ENCODE measurements at regions not wholly inside any gene's neighbourhood (a gene's known extent, or its start where the extent isn't known, plus 50 kb on each side); places are given as distances from the start of the nearest gene placed in this dataset.

DNA sequence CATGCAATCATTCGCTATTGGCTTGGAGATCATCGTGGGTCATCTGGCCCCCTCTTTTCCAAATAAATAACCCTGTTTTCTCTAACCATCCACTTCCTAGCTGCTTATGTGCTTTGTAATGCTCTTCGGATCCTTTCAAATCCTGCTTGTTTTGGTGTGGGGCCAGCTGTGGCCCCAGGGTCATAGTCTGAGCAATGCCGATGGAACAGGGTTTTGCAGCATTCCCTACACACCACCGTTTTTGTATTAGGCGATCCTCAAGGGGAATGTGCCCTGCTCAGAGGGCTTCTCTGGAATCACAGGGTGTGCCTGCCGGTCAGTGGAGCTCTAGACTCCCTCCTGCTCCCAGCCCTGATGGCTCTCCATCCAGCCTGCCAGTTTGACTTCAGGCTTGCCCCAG is 78.1 kb upstream of the NRXN3 start:
- ChIA-PET CTCF (no interaction called here), POLR2A (no interaction called here)
- TF ChIP-seq, protein P1, sequence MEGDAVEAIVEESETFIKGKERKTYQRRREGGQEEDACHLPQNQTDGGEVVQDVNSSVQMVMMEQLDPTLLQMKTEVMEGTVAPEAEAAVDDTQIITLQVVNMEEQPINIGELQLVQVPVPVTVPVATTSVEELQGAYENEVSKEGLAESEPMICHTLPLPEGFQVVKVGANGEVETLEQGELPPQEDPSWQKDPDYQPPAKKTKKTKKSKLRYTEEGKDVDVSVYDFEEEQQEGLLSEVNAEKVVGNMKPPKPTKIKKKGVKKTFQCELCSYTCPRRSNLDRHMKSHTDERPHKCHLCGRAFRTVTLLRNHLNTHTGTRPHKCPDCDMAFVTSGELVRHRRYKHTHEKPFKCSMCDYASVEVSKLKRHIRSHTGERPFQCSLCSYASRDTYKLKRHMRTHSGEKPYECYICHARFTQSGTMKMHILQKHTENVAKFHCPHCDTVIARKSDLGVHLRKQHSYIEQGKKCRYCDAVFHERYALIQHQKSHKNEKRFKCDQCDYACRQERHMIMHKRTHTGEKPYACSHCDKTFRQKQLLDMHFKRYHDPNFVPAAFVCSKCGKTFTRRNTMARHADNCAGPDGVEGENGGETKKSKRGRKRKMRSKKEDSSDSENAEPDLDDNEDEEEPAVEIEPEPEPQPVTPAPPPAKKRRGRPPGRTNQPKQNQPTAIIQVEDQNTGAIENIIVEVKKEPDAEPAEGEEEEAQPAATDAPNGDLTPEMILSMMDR (IDR thresholded peaks at IDR 0.05; ENCODE audit: insufficient read depth, low read length, missing control alignments) = no peak

DNA sequence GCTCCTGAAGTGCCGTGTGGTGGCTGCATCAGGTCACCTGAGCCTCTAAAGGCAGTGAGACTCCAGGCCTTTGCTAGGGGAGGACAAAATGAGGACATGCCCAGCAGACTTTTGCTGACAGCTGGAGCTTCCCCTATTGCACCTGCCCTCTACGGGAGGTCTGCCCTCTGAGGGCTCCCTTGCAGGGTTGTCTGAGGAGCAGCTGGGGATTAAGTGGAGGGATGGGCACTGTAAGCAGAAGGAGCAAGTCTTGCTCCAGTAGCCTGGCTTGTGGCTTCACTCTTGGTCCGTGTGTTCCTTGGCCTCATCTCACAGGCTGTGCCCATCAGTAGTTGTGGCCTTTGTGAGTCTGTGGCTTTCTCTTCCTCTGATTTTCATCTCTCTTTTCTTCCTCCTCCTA is 66.9 kb upstream of the NRXN3 start:
- no peak for DNase-seq (ENCODE audit: low read depth, low spot score)
- CTCF ChIA-PET = no interaction called here
- TF ChIP-seq, protein P1 (IDR thresholded peaks at IDR 0.05; ENCODE audit: insufficient read depth, low read length, missing control alignments) = no peak
- POLR2A ChIA-PET = no interaction called here
- no peak overlapping the region for H3K4me3 ChIP-seq (ENCODE audit: low read depth, low read length)

More for the DNA sequence above, 78.1 kb upstream of the NRXN3 start:
- DNase-seq (ENCODE audit: low read depth, low spot score) = no peak
- no peak overlapping the region for H3K4me3 ChIP-seq (ENCODE audit: low read depth, low read length)

DNA sequence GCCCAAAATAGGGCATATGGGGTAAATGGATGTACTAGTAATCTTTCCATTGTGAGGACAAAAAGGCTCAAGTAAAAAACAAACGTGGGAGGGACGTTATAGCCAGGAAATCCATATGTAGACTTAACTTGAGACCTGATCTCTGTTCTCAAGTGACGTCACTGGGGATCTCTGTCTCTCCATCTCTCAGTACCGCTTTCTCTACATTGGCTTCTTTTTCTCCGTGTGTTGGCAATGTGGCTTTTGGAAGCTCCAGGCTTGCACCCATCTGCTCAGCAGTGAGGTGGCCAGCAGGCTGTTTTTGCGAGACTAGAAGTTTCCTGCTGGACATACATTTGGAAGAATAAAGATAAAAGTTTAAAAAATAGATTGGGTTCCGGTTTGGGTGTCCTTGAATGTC is 66.0 kb upstream of the NRXN3 start:
- DNase-seq (ENCODE audit: low read depth, low spot score) = no peak
- no peak overlapping the region for H3K4me3 ChIP-seq (ENCODE audit: low read depth, low read length)
- CTCF ChIA-PET = no interaction called here
- TF ChIP-seq, protein P1 (IDR thresholded peaks at IDR 0.05; ENCODE audit: insufficient read depth, low read length, missing control alignments) = no peak
- POLR2A ChIA-PET = no interaction called here

DNA sequence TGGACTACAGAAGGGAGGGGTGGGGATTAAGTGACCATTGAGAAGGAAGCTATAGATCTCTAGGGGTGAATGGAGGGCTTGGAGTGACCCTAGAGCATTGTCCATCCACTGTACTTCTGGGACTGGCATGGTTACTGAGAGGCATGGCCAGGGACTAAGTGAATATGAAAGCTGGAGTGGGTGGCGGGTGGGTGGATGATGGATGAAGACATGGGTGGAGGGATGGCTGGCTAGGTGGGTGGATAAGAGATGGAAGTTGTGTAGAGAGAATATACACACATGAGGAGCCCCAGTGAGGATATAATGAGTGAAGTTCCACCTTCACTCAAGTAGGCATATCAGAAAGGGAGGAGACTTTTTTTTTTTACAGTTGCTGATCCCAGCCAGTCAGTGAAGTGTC is 65.5 kb upstream of the NRXN3 start:
- no peak for DNase-seq (ENCODE audit: low read depth, low spot score)
- CTCF ChIA-PET = no interaction called here
- H3K4me3 ChIP-seq (ENCODE audit: low read depth, low read length) = no peak overlapping the region
- TF ChIP-seq, protein P1 (IDR thresholded peaks at IDR 0.05; ENCODE audit: insufficient read depth, low read length, missing control alignments) = no peak
- POLR2A ChIA-PET = no interaction called here

DNA sequence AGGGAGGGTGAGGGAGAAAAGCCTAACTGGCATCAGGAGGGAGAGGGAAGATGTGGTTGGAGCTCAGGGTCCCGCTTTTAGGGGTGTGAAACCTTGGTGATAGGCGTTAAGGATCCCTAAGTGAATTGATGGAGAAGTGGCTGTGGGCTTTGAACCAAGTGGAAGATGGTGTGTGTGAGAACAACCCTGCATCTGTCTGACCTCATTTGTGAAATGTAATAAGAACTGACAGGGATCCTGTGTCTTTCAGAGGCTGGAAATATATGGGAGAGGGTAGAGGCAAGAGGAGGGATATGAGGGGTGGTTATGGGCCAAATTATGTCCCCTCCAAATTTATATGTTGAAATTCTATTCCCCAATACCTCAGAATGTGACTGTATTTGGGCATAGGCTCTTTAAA is 63.8 kb upstream of the NRXN3 start:
- CTCF ChIA-PET = no interaction called here
- no peak for DNase-seq (ENCODE audit: low read depth, low spot score)
- POLR2A ChIA-PET = no interaction called here
- TF ChIP-seq, protein P1 (IDR thresholded peaks at IDR 0.05; ENCODE audit: insufficient read depth, low read length, missing control alignments) = no peak
- H3K4me3 ChIP-seq (ENCODE audit: low read depth, low read length) = no peak overlapping the region

DNA sequence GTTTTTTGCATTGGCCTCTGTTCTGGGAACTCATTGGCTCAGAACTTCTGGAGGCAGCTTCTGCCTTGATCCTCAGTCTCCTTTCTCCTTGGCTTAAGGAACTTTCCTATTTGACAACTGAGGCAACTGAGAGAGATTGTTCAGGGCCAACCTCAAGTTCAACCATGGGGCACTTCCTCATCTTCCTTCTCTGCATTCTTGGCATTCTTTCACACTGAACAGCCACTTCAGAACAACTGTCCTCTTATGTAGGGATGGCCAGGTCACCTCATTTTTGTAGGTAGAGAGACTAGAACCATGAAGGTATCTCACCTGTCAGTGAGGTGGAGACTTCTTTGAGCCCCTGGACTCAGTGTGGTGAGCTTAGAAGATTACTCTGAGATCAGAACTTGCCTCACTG is 63.0 kb upstream of the NRXN3 start:
- POLR2A ChIA-PET = no interaction called here
- TF ChIP-seq, protein P1 (IDR thresholded peaks at IDR 0.05; ENCODE audit: insufficient read depth, low read length, missing control alignments) = no peak

More for the DNA sequence above, 63.0 kb upstream of the NRXN3 start:
- no peak overlapping the region for H3K4me3 ChIP-seq (ENCODE audit: low read depth, low read length)
- CTCF ChIA-PET = no interaction called here
- DNase-seq (ENCODE audit: low read depth, low spot score) = no peak
